Activated naive CD4-positive, alpha-beta T cell treated with anti-CD3 and anti-CD28 coated beads, Interleukin-2, amount 50 U/mL, for 72 hours (primary cell): ENCODE measurements at regions not wholly inside any gene's neighbourhood (a gene's known extent, or its start where the extent isn't known, plus 50 kb on each side); places are given as distances from the start of the nearest gene placed in this dataset.
A peak's percentile ranks its signal among the peaks of the same experiment; 100 is the strongest.

Experiments
- ATAC-seq, 2 donors: fragments of 150-1000 bp; cut with Tn5 transposase; 2 replicates each; pipeline ENCODE4 v1.10.0; 2021; ENCODE audit warnings: mild to moderate bottlenecking in 2 of 2, moderate library complexity in 2 of 2
- DNase-seq, 2 donors: peaks; one replicate each; pipeline ENCODE4 v3.0.0; 2021 to 2022; ENCODE audit warnings: low spot score in 2 of 2
- H3K27ac Mint-ChIP-seq, 2 donors: one replicate each; pipeline ENCODE4 v1.8.0; 2022; ENCODE audit warnings: mild to moderate bottlenecking in 2 of 2, mixed read lengths in 2 of 2
- H3K36me3 Mint-ChIP-seq, 2 donors: one replicate each; pipeline ENCODE4 v1.8.0; 2022; ENCODE audit warnings: mixed read lengths in 2 of 2
- H3K9me3 Mint-ChIP-seq, 2 donors: one replicate each; pipeline ENCODE4 v1.8.0; 2022; ENCODE audit warnings: mixed read lengths in 2 of 2

GRCh38 chr11:15775797-15776196 lies 580.5 kb downstream of the SOX6 start:
- ATAC-seq: no peak
- Mint-ChIP-seq H3K27ac (no peak overlapping the region), H3K36me3 (no peaks in the 10 kb centered on the region), H3K9me3 (no peaks in the 10 kb centered on the region)
- DNase-seq: no peak

- no peak overlapping the region for H3K27ac Mint-ChIP-seq
- DNase-seq: no peak
- no peaks in the 10 kb centered on the region for H3K9me3 Mint-ChIP-seq
- no peaks in the 10 kb centered on the region for H3K36me3 Mint-ChIP-seq
- ATAC-seq: no peak
Observed at GRCh38 chr11:15776366-15776765, 580.0 kb downstream of the SOX6 start.

- Mint-ChIP-seq H3K27ac (no peak overlapping the region), H3K9me3 (peaks cover 0 to 4% of the 10 kb centered on the region in 2 donors), H3K36me3 (no peaks in the 10 kb centered on the region)
- ATAC-seq: no peak
- DNase-seq: no peak
Observed at GRCh38 chr11:15779518-15779917, 576.8 kb downstream of the SOX6 start.

DNA sequence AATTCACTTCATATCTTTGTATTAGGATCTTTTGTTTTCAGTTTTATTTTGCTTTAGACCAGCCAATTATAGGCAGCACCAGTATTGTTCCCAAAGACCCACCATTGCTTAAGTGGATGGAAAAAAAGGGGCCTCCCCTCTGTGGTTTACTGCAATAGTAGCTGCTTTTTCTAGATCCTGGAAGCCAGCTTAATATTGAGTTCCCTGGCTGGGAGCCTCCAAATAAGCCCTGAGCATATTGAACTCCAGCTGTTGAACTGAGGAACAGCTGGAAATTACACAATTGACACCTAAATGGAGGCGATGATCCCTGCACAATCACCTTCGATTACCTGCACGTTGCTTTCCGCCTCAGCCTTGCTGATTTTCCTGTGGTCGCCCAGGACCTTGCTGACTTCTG lies 576.0 kb downstream of the SOX6 start:
- H3K9me3 Mint-ChIP-seq: peaks cover 0 to 4% of the 10 kb centered on the region in 2 donors
- ATAC-seq: no peak
- H3K27ac Mint-ChIP-seq: no peak overlapping the region
- DNase-seq: no peak
- no peaks in the 10 kb centered on the region for H3K36me3 Mint-ChIP-seq

GRCh38 chr11:15780837-15781236 lies 575.5 kb downstream of the SOX6 start:
- H3K36me3 Mint-ChIP-seq: no peaks in the 10 kb centered on the region
- no peak overlapping the region for H3K27ac Mint-ChIP-seq
- ATAC-seq (no peak), DNase-seq (no peak)
- H3K9me3 Mint-ChIP-seq: peaks cover 0 to 4% of the 10 kb centered on the region in 2 donors

GRCh38 chr11:15783619-15784018 lies 572.7 kb downstream of the SOX6 start:
- Mint-ChIP-seq H3K27ac (no peak overlapping the region), H3K36me3 (no peaks in the 10 kb centered on the region), H3K9me3 (peaks cover 0 to 4% of the 10 kb centered on the region in 2 donors)
- no peak for ATAC-seq
- no peak for DNase-seq

- DNase-seq: no peak
- Mint-ChIP-seq H3K9me3 (peaks cover 8 to 16% of the 10 kb centered on the region in 2 donors), H3K27ac (no peak overlapping the region), H3K36me3 (peaks cover 5 to 13% of the 10 kb centered on the region in 2 donors)
- peak in 1 of 2 donors; percentile 44 for ATAC-seq
Observed at GRCh38 chr11:15793043-15793996, 563.0 kb downstream of the SOX6 start.

- H3K9me3 Mint-ChIP-seq: peaks cover 8 to 16% of the 10 kb centered on the region in 2 donors
- no peak for DNase-seq
- no peak overlapping the region for H3K27ac Mint-ChIP-seq
- ATAC-seq: no peak
- peaks cover 5 to 13% of the 10 kb centered on the region in 2 donors for H3K36me3 Mint-ChIP-seq
Observed at GRCh38 chr11:15794361-15795150, 561.8 kb downstream of the SOX6 start.

DNA sequence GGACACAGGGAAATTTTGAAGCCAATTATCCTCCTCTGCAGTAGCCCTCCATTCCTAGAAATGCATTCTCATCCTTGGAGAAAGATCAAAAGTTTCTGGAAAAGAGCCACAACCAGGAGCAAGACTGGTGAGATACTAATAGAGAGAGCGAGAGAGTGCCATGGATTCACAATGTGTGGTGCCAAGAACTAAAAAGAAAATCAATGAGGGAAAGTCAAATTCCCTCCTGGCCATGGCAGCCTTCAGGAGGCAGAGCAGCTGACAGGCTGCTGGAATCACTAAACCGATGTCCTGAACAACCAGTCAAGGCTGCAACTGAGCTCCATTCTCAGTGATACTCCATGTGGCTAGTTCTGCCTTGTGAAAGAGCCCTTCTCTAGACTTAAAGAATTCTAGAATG lies 561.0 kb downstream of the SOX6 start:
- no peak for ATAC-seq
- DNase-seq: no peak
- Mint-ChIP-seq H3K36me3 (peaks cover 5 to 13% of the 10 kb centered on the region in 2 donors), H3K9me3 (peaks cover 8 to 16% of the 10 kb centered on the region in 2 donors), H3K27ac (no peak overlapping the region)

GRCh38 chr11:15800111-15800800 lies 556.1 kb downstream of the SOX6 start:
- ATAC-seq (peak in 1 of 2 donors; percentile 60), DNase-seq (no peak)
- no peak overlapping the region for H3K27ac Mint-ChIP-seq
- H3K9me3 Mint-ChIP-seq: peaks cover under 1% of the 10 kb centered on the region in 2 donors
- no peaks in the 10 kb centered on the region for H3K36me3 Mint-ChIP-seq

DNA sequence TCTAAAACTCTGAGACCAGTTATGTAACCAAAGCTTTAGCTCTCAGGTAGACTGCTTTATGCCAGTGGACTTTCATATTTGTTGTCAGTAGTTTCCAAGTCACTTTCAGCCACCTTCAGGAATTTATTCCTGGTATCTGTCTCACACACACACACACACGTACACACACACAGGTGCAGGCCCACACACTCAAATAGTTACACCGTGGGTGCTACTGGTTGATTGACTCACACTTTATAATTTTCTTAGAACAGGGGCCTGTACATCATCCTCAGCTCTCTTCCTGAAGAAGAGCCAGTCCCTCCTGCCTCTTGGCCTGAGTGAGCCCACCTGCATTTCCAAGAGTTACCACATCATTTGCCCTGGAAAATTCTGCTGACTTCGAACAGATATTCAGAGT lies 555.2 kb downstream of the SOX6 start:
- no peaks in the 10 kb centered on the region for H3K9me3 Mint-ChIP-seq
- DNase-seq: no peak
- no peaks in the 10 kb centered on the region for H3K36me3 Mint-ChIP-seq
- no peak overlapping the region for H3K27ac Mint-ChIP-seq
- peak in 1 of 2 donors; percentile 79 for ATAC-seq

GRCh38 chr11:15801616-15802015 lies 554.7 kb downstream of the SOX6 start:
- DNase-seq (no peak), ATAC-seq (no peak)
- Mint-ChIP-seq H3K9me3 (no peaks in the 10 kb centered on the region), H3K36me3 (no peaks in the 10 kb centered on the region), H3K27ac (no peak overlapping the region)

- Mint-ChIP-seq H3K36me3 (no peaks in the 10 kb centered on the region), H3K27ac (no peak overlapping the region), H3K9me3 (peaks cover 9% of the 10 kb centered on the region in 2 donors)
- DNase-seq (no peak), ATAC-seq (no peak)
Observed at GRCh38 chr11:15805726-15806125, 550.6 kb downstream of the SOX6 start.

GRCh38 chr11:15806217-15806616 lies 550.1 kb downstream of the SOX6 start:
- no peak overlapping the region for H3K27ac Mint-ChIP-seq

GRCh38 chr11:15807827-15808226 lies 548.5 kb downstream of the SOX6 start:
- peaks cover 9 to 10% of the 10 kb centered on the region in 2 donors for H3K9me3 Mint-ChIP-seq
- no peak for ATAC-seq
- no peak overlapping the region for H3K27ac Mint-ChIP-seq
- no peak for DNase-seq
- H3K36me3 Mint-ChIP-seq: no peaks in the 10 kb centered on the region

More at GRCh38 chr11:15806217-15806616, 550.1 kb downstream of the SOX6 start:
- ATAC-seq (no peak), DNase-seq (no peak)
- H3K36me3 Mint-ChIP-seq: no peaks in the 10 kb centered on the region
- H3K9me3 Mint-ChIP-seq: peaks cover 9% of the 10 kb centered on the region in 2 donors

- no peak for ATAC-seq
Observed at GRCh38 chr11:15810082-15810481, 546.3 kb downstream of the SOX6 start.

DNA sequence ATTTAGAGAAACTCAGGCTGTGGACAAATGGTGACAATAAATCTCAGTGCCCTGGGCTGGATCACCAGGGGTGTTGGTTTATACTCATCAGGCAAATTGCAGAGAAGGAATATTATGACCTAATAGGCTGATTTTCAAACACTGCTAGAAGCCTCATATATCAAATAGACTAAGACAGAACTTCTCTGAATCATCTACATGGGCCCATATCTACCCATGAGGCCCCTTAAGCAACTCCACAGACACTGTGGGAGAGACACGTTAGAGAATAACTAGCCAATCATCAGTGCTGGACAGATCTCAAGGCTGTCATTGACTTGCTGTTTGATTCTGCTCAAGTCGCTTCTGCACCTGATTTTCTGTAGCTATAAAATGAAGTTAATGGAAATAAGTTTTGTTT lies 545.8 kb downstream of the SOX6 start:
- ATAC-seq (no peak), DNase-seq (no peak)
- H3K9me3 Mint-ChIP-seq: peaks cover 15 to 18% of the 10 kb centered on the region in 2 donors
- no peak overlapping the region for H3K27ac Mint-ChIP-seq
- no peaks in the 10 kb centered on the region for H3K36me3 Mint-ChIP-seq

More at GRCh38 chr11:15810082-15810481, 546.3 kb downstream of the SOX6 start:
- peaks cover 13 to 16% of the 10 kb centered on the region in 2 donors for H3K9me3 Mint-ChIP-seq
- no peak for DNase-seq
- H3K27ac Mint-ChIP-seq: no peak overlapping the region
- no peaks in the 10 kb centered on the region for H3K36me3 Mint-ChIP-seq
